ENCODE measurements at regions not wholly inside any gene's neighbourhood (a gene's known extent, or its start where the extent isn't known, plus 50 kb on each side); places are given as distances from the start of the nearest gene placed in this dataset.

DNA sequence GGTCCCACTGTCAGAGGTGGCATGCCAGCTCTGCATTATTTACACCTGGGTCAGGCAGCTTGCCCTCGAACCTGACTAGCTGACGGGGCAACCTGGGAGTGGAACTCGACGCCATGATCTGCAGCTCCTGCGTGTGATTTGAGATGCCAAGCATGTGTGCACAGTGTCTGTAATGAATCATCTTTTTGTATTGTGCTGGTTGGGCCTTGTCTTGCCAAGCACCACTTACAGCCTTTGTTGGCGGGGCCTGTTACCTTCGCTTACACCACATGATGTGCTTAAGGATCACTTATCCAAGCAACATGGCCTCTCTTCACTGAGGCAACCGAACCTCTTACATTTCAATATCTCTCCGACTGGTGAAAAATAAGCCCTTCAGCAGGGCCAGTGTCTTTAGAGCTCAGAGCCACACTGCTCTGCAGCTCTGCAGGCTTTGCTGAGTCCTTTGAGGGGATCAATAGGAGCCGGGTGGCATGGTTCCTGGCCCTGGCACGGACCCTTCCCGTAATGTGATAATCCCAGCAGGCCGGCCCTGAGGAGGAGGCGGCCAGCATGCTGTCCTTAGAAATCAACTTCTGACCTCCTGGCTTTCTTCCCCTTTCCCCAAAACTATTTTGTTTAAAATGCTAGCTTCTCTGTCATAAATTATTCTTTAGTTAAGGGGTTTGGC is 297.7 kb upstream of the CD180 start:
- TF ChIP-seq EZH2phosphoT487 (conservative IDR thresholded peaks at IDR 0.05; ENCODE audit: low read length): no peak
- TF ChIP-seq, protein P1, sequence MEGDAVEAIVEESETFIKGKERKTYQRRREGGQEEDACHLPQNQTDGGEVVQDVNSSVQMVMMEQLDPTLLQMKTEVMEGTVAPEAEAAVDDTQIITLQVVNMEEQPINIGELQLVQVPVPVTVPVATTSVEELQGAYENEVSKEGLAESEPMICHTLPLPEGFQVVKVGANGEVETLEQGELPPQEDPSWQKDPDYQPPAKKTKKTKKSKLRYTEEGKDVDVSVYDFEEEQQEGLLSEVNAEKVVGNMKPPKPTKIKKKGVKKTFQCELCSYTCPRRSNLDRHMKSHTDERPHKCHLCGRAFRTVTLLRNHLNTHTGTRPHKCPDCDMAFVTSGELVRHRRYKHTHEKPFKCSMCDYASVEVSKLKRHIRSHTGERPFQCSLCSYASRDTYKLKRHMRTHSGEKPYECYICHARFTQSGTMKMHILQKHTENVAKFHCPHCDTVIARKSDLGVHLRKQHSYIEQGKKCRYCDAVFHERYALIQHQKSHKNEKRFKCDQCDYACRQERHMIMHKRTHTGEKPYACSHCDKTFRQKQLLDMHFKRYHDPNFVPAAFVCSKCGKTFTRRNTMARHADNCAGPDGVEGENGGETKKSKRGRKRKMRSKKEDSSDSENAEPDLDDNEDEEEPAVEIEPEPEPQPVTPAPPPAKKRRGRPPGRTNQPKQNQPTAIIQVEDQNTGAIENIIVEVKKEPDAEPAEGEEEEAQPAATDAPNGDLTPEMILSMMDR (IDR thresholded peaks at IDR 0.05; ENCODE audit: insufficient read depth, low read length, poor library complexity, severe bottlenecking): no peak
